ENCODE measurements at regions not wholly inside any gene's neighbourhood (a gene's known extent, or its start where the extent isn't known, plus 50 kb on each side); places are given as distances from the start of the nearest gene placed in this dataset.
"Not testable (repeated sequence)": the region's sequence is repeated elsewhere in the genome, so short reads cannot be mapped to it uniquely, and the experiment has no call there.

DNA sequence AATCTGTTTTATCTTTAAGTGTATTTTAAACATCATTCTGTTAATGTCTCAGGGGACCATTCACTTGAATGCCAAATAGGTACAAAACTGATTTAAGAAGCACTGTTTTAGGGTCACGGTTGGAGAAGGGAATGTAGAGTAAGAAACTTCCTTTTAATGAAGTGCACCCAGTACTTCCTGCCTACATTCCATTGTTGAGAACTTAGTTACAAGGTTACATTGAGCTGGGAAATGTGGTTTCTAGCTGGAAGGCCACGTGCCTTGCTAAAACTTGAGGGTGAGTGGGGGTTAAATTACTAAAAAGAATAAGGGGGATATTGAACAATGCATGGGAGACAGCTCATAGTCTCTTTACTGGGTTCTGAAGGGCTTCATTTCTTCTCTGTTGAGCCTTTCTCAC lies 78.3 kb upstream of the TBC1D5 start:
- no peak for DNase-seq

GRCh38 chr3:17820275-17820674 lies 77.8 kb upstream of the TBC1D5 start:
- no peak for DNase-seq

- not testable (repeated sequence) for DNase-seq
Observed at GRCh38 chr3:17817973-17818372, 75.5 kb upstream of the TBC1D5 start.

DNA sequence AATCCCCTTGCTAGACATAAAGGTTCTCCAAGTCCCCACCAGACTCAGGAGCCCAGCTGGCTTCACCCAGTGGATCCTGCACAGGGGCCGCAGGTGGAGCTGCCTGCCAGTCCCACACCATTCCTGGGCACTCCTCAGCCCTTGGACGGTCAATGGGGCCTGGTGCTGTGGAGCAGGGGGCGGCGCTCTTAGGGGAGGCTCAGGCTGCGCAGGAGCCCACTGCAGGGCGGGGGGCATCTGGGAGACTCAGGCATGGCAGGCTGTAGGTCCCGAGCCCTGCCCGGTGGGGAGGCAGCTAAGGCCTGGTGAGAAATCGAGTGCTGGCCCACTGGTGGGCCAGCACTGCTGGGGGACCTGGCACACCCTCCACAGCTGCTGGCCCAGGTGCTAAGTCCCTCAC lies 75.1 kb upstream of the TBC1D5 start:
- no peak for DNase-seq

DNA sequence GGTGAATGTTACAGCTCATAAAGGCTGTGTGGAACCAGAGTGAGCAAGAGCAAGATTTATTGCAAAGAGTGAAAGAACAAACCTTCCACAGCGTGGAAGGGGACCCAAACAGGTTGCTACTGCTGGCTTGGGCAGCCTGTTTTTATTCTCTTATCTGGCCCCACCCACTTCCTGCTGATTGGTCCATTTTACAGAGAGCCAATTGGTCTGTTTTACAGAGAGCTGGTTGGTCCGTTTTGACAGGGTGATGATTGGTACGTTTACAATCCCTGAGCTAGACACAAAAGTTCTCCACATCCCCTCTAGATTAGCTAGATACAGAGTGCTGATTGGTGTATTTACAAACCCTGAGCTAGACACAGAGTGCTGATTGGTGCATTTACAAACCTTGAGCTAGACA lies 74.4 kb upstream of the TBC1D5 start:
- DNase-seq = not testable (repeated sequence)

DNA sequence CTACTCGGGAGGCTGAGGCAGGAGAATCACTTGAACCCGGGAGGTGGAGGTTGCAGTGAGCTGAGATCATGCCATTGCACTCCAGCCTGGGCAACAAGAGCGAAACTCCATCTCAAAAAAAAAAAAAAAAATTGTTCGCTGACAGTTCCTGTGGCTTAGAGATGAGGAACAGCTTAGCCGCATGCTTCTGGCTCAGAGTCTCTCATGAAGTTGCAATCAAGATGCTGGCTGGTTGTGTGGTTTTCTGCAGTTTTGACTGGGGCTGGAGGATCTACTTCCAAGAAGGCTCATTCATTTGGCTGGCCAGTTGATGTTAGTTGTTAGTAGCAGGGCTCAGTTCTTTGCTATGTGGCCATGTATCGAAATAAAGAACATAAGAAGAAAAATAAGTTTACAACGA lies 69.9 kb upstream of the TBC1D5 start:
- not testable (repeated sequence) for DNase-seq

DNA sequence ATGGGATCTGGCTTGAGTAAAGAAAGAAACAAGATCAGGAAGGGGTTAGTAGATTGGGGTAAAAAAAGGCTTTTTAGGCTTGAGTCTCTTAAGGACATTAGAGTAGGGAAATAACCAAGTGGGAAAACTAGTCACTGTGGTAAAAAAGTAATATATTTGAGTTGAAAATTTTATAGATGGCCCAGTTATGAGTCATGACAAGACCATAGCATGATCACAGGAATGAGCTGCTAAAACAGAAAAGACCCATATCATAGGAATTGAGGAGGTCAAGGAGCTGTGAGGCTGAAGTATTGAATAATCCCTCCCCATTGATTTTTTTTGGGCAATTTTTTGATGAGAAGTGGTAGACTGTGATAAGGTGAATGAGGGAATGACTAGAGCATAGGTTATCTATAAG lies 69.2 kb upstream of the TBC1D5 start:
- no peak for DNase-seq

DNA sequence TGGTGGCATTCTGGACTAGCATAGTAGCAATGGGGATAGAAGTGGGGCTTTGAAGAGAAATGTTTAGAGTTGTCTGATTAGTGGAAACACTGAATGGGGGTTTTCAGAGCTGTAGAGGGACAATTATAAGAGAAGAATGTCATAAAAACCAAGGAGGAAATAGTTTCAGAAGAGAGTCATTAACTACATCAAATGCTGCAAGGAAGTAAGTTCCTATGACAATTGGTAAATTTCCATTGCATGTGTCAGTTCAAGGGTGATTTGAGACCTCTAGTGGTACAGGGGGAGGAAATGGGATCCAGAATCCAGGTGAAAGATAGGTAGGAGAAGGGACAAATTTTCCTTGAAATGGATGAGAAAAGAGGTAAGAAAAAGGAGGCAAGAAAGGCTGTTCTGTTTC lies 68.3 kb upstream of the TBC1D5 start:
- no peak for DNase-seq

GRCh38 chr3:17808994-17809393 lies 66.6 kb upstream of the TBC1D5 start:
- no peak for DNase-seq

DNA sequence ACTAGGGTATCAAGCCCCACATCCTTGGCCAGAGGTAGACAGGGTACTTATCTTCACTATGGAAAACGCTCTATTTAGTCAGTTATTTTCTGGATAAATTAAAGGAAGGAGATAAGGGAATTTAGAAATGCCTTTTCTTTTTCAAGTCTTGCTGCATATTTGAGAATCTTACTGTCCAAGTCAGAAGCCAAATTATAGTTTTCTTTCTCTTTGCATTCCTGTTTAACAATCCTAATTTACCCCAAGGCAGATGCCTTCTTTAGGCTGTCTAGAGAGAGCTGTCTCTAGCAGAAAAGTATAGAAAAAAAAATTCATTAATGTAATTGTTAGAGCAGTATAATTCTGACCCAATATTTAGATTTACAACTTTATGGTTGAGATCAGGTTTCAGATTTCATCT lies 64.4 kb upstream of the TBC1D5 start:
- no peak for DNase-seq

DNA sequence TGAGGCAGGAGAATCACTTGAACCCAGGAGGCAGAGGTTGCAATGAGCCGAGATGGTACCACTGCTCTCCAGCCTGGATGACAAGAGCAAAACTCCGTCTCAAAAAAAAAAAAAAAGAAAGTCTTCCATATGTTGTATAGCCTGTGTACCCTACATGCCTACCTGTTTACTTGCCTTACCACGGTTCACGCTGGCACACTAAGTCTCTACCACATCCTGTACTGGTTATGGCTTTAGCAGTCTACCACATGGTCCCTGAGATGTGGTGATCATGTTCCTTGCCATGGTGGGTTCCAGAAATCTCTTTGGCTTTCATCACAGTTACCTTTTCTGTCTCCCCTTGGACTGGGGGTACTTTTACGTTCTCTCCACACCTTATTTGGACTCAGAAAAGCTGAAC lies 63.8 kb upstream of the TBC1D5 start:
- no peak for DNase-seq

GRCh38 chr3:17805461-17805940 lies 63.1 kb upstream of the TBC1D5 start:
- DNase-seq = no peak

DNA sequence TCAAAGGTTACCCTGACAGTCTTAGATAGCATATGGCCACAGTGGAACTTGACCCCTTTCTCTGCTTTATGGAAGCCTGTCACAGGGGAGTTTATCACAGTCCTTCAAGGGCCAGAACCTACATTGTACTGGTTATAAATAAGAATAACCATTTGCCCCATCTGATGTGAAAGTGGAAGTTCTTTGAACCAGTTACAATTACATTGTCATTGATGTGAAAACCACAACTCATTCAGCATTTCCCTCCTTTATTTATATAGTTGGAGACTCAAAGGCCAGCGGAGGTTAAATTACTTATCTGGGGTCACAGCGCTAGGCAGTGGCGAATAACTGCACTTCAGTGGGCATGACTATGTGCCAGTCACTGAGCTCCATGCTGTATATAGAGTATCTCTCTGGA lies 60.5 kb upstream of the TBC1D5 start:
- no peak for DNase-seq

GRCh38 chr3:17801131-17801530 lies 58.7 kb upstream of the TBC1D5 start:
- DNase-seq = no peak

DNA sequence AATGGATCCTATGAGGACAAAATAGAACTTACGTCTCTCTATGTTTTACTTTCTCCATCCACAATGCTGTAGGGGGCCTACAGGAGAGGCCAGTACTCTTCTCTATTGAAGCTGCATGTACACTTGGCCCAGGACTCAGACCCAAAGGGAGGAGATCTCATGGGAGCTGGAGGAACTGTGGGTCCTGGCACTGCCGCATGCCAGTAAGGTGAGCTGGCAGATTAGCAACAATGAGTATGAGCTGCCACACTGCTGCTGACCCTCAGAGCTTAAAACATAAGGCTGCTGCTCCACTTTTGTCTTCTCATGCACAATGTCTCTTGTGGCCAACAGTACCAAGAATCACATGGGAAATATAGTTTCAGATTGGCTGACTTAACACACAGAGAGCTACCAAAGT lies 57.8 kb upstream of the TBC1D5 start:
- no peak for DNase-seq

GRCh38 chr3:17799312-17799711 lies 56.9 kb upstream of the TBC1D5 start:
- no peak for DNase-seq

- no peak for DNase-seq
Observed at GRCh38 chr3:17798000-17798399, 55.6 kb upstream of the TBC1D5 start.

- no peak for DNase-seq
Observed at GRCh38 chr3:17795711-17796110, 53.3 kb upstream of the TBC1D5 start.

DNA sequence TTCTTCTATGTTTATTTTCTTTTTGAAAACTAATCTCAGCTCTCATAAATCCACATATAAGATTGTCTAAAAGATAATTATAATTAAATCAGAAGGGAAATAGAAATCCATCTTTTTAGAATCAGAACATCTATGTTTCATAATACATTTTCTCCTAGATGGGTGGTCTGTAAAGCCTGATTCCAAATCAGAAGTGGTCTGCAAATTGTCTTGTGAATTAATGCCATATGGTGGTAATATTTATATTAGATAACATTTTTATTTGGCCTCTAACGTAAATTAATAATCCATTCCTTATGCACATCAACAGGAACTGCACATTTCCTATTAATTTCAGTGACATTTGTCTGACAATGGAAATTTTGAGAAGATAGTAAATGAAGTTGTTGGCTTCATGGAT lies 52.8 kb upstream of the TBC1D5 start:
- no peak for DNase-seq

- no peak for DNase-seq
Observed at GRCh38 chr3:17793542-17794195, 51.2 kb upstream of the TBC1D5 start.

Data from CD4-positive, alpha-beta T cell treated with Interleukin-6 for 4 hours (primary cell).